K562 (cell line): ENCODE measurements at regions not wholly inside any gene's neighbourhood (a gene's known extent, or its start where the extent isn't known, plus 50 kb on each side); places are given as distances from the start of the nearest gene placed in this dataset.

Source experiments
- CBX5 ChIP-seq: IDR thresholded peaks from 2 replicates; pipeline ENCODE4 v1.6.1; 2014; ENCODE audit warnings: low read depth, borderline replicate concordance
- CHD2 ChIP-seq: IDR thresholded peaks from 2 replicates; pipeline ENCODE4 v1.6.1; 2011; ENCODE audit warnings: low read depth, low read length
- CHD4 ChIP-seq: fragments of 200-600 bp; sonication (generic); IDR thresholded peaks from 3 replicates; pipeline ENCODE4 v1.6.1; 2012; ENCODE audit warnings: low read depth, mild to moderate bottlenecking, mixed read lengths, low read length, inconsistent platforms; ENCODE audit not compliant: insufficient read depth, insufficient replicate concordance, poor library complexity, severe bottlenecking
- JUND ChIP-seq, 2 experiments: IDR thresholded peaks; 2 replicates in 1 of 2; 3 replicates in 1 of 2; pipeline ENCODE4 v1.6.1; 2011; ENCODE audit warnings: borderline replicate concordance in 2 of 2, low read depth in 2 of 2, low read length in 2 of 2, improper control_type of control experiment in 1 of 2, missing biosample characterization in 1 of 2, missing genetic modification characterization in 1 of 2, missing genetic modification reagents in 1 of 2
- RAD21 ChIP-seq, 2 experiments: fragments of 250-450 bp in 1 of 2; fragments of 450-650 bp in 1 of 2; sonication (Bioruptor Pico) in 1 of 2; formaldehyde crosslinking in 1 of 2; IDR thresholded peaks in 1 of 2; conservative IDR thresholded peaks in 1 of 2; 2 replicates each; pipeline versions ENCODE4 v1.4.0 to v1.8.0; 2020 to 2022; ENCODE audit warnings: mild to moderate bottlenecking in 2 of 2, moderate library complexity in 1 of 2
- ZNF274 ChIP-seq: IDR thresholded peaks from 2 replicates; pipeline ENCODE4 v1.6.1; 2011; ENCODE audit warnings: low read depth, mild to moderate bottlenecking, low read length, moderate library complexity, borderline replicate concordance
- ZNF507 ChIP-seq: conservative IDR thresholded peaks from 2 replicates; pipeline ENCODE4 v1.6.1; 2017; ENCODE audit warnings: missing genetic modification characterization, missing compliant biosample characterization
- TF ChIP-seq, protein P1 (sequence below), 3 experiments: IDR thresholded peaks in 2 of 3; conservative IDR thresholded peaks in 1 of 3; 2 replicates each; pipeline ENCODE4 v1.5.1; 2011 to 2012; ENCODE audit warnings: low read length in 3 of 3, mild to moderate bottlenecking in 3 of 3, control low read depth in 2 of 3, improper control_type of control experiment in 1 of 3, inconsistent platforms in 1 of 3, low read depth in 1 of 3, mixed read lengths in 1 of 3, moderate library complexity in 1 of 3; ENCODE audit not compliant: insufficient read depth in 2 of 3
- TF ChIP-seq, protein P2 (sequence below): fragments of 150-350 bp; IDR thresholded peaks from 2 replicates; pipeline ENCODE4 v1.6.1; 2014; ENCODE audit warnings: low read depth, mild to moderate bottlenecking, low read length, borderline replicate concordance
- TF ChIP-seq, protein P3 (sequence below): sonication (generic); formaldehyde crosslinking; IDR thresholded peaks from 2 replicates; pipeline ENCODE4 v1.4.0; 2020; ENCODE audit warnings: mild to moderate bottlenecking, missing genetic modification reagents

DNA sequence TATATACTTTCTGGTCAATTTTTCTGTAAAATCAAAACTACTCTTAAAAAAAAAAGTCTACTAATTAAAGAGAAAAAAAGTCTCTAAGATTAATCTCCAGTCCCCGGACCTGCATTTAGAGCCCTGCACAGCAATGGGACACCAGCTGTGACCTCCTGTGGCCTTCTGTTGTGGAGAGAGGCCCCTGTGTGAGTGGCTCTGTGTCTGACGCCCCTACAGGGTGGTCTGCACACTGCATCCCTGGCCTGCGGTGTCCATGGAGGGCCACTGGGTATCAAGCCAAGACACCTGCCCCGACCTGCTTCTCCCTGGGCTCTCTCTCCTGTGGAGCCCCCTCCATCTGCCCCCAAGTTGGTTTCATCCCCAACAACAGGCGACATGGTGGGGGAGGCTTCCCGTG lies 248.0 kb upstream of the DIO3 start:
- TF ChIP-seq, protein P1, sequence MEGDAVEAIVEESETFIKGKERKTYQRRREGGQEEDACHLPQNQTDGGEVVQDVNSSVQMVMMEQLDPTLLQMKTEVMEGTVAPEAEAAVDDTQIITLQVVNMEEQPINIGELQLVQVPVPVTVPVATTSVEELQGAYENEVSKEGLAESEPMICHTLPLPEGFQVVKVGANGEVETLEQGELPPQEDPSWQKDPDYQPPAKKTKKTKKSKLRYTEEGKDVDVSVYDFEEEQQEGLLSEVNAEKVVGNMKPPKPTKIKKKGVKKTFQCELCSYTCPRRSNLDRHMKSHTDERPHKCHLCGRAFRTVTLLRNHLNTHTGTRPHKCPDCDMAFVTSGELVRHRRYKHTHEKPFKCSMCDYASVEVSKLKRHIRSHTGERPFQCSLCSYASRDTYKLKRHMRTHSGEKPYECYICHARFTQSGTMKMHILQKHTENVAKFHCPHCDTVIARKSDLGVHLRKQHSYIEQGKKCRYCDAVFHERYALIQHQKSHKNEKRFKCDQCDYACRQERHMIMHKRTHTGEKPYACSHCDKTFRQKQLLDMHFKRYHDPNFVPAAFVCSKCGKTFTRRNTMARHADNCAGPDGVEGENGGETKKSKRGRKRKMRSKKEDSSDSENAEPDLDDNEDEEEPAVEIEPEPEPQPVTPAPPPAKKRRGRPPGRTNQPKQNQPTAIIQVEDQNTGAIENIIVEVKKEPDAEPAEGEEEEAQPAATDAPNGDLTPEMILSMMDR (IDR thresholded peaks at IDR 0.05 in 2 of 3, conservative IDR thresholded peaks at IDR 0.05 in 1 of 3; ENCODE audit: insufficient read depth in 2 of 3, low read depth in 1 of 3, low read length in 3 of 3) = peak; percentile 19 to 31 (median 21); a peak in 2 of 6 replicates
- TF ChIP-seq, protein P2, sequence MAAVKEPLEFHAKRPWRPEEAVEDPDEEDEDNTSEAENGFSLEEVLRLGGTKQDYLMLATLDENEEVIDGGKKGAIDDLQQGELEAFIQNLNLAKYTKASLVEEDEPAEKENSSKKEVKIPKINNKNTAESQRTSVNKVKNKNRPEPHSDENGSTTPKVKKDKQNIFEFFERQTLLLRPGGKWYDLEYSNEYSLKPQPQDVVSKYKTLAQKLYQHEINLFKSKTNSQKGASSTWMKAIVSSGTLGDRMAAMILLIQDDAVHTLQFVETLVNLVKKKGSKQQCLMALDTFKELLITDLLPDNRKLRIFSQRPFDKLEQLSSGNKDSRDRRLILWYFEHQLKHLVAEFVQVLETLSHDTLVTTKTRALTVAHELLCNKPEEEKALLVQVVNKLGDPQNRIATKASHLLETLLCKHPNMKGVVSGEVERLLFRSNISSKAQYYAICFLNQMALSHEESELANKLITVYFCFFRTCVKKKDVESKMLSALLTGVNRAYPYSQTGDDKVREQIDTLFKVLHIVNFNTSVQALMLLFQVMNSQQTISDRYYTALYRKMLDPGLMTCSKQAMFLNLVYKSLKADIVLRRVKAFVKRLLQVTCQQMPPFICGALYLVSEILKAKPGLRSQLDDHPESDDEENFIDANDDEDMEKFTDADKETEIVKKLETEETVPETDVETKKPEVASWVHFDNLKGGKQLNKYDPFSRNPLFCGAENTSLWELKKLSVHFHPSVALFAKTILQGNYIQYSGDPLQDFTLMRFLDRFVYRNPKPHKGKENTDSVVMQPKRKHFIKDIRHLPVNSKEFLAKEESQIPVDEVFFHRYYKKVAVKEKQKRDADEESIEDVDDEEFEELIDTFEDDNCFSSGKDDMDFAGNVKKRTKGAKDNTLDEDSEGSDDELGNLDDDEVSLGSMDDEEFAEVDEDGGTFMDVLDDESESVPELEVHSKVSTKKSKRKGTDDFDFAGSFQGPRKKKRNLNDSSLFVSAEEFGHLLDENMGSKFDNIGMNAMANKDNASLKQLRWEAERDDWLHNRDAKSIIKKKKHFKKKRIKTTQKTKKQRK = no peak
- TF ChIP-seq CHD2 (no peak), JUND (IDR thresholded peaks at IDR 0.05; ENCODE audit: borderline replicate concordance, low read depth, low read length) (no peak), JUND (tag; IDR thresholded peaks at IDR 0.05; ENCODE audit: borderline replicate concordance, low read depth, low read length) (no peak), CBX5 (no peak), CHD4 (no peak), RAD21 (CRISPR knock-in tag; conservative IDR thresholded peaks at IDR 0.05 in 1 of 2, IDR thresholded peaks at IDR 0.05 in 1 of 2) (no peak), ZNF507 (no peak), ZNF274 (no peak)
- TF ChIP-seq, protein P3, sequence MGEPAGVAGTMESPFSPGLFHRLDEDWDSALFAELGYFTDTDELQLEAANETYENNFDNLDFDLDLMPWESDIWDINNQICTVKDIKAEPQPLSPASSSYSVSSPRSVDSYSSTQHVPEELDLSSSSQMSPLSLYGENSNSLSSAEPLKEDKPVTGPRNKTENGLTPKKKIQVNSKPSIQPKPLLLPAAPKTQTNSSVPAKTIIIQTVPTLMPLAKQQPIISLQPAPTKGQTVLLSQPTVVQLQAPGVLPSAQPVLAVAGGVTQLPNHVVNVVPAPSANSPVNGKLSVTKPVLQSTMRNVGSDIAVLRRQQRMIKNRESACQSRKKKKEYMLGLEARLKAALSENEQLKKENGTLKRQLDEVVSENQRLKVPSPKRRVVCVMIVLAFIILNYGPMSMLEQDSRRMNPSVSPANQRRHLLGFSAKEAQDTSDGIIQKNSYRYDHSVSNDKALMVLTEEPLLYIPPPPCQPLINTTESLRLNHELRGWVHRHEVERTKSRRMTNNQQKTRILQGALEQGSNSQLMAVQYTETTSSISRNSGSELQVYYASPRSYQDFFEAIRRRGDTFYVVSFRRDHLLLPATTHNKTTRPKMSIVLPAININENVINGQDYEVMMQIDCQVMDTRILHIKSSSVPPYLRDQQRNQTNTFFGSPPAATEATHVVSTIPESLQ (CRISPR knock-in tag) = no peak
